ENCODE measurements at regions not wholly inside any gene's neighbourhood (a gene's known extent, or its start where the extent isn't known, plus 50 kb on each side); places are given as distances from the start of the nearest gene placed in this dataset.

- DNase-seq = no peak
Measured at GRCh38 chr15:61524086-61524485, 295.0 kb upstream of the RORA start.

GRCh38 chr15:61522411-61522810, 293.3 kb upstream of the RORA start:
- DNase-seq = no peak

DNA sequence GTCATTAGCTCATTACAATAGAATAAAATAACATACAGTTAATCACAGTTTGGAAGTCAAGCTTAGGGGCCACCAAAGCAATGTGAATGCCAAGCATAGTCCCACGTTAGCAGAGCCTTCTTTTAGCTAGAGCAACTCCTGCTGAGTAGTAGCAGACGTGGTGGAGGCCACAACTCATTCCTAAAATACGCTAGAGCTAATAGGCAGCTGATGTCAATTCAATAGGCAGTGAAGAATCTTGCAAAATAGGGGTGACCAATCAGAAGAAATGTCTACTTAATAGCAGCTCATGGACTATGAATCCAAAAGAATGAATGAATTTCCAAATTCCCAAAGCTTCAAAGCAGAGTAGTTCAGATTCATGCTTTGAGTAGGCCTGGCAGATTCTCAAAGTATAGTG, 292.9 kb upstream of the RORA start:
- DNase-seq = no peak

DNA sequence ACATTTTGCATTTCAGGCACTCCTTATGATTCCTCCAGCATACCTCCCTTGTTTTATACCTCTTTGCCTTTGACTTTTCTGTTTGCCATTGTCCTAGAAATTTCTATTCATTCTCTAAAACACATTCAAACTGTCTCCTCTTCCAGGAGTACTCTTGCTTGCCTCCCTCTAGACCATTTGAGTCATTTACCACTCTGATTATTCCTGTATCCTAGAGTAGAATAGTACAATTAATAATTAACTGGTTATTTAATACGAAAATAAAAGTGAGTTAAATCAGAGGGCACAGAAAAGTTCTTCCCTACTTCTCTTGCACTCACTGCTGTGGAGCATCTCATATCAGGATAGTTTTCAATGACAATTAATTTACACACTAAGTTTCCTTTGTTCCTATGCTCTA, 290.2 kb upstream of the RORA start:
- no peak for DNase-seq

DNA sequence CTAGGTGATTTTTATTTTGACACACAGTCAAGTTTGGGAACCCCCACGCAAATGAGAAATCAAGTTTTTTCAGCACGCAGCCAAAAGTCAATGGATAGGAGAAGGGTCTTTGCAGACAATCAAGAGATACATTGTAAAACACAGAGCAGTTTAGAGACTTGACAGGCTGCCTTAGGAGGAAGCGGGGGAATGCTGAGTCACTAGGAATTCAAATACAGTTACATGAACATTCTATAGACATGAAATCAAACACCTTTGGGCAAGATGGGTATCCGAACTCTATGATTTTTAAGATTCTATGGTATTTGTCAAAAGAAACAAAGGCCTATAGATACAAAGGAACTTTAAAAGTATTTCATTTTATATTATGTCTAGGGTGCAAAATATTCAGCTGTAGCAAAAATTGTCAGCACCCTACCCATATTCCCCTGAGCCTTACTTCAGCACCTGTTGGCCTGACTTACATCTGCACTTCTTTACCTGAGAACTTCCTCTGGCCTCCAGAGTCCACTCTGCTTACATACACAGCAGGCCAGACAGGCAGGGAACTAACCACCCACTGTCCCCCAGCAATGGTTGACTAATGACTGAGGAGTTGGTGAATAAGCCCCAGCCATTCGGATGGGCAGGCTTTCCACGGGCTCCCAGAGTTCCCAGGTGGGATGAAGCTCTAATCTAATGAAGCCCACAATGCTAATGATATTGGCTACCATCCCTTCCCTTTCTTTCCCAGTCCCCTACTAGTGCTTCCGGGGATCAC, 289.3 kb upstream of the RORA start:
- DNase-seq = no peak

GRCh38 chr15:61517776-61518175, 288.7 kb upstream of the RORA start:
- no peak for DNase-seq

- no peak for DNase-seq
Measured at GRCh38 chr15:61517335-61517734, 288.2 kb upstream of the RORA start.

- DNase-seq = no peak
Measured at GRCh38 chr15:61511756-61512155, 282.7 kb upstream of the RORA start.

- DNase-seq = no peak
Measured at GRCh38 chr15:61511089-61511488, 282.0 kb upstream of the RORA start.

- DNase-seq = peak; percentile 12
Measured at GRCh38 chr15:61509327-61509840, 280.3 kb upstream of the RORA start.

GRCh38 chr15:61503383-61503969, 274.4 kb upstream of the RORA start:
- no peak for DNase-seq

- DNase-seq = no peak
Measured at GRCh38 chr15:61501815-61502389, 272.8 kb upstream of the RORA start.

DNA sequence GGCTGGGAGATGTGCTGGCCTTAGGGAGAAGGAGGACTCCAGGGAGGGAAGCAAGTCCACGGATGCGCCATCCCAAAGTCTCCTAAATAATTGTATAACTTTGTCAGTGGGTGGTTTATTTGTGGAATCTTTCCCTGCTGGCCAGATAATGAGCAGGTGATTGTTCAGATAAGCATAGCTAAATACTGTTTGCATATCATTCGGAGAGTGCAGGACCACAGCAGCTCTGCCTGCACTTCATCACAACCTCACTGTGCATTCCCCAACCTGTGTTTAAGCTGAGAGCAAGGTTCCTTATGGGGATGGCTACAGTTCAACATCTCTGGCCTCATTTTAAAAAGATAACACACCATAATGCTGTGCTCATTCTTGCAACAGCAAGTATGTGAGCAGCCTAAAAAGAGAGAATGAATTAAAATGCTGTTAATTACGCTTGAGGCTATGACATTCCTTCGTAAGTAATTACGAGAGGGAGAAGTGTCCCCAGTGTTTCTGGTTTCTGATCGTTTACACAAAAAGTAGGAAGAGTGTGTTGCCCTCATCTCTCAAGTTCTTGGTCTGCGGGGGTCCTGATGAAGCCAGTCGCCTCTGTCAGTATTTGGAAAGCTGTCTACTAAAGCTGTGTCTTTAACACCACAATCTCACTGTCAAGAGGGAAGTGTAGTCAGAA, 272.0 kb upstream of the RORA start:
- DNase-seq = no peak

GRCh38 chr15:61500523-61500922, 271.4 kb upstream of the RORA start:
- no peak for DNase-seq

GRCh38 chr15:61499376-61499775, 270.3 kb upstream of the RORA start:
- DNase-seq = no peak

DNA sequence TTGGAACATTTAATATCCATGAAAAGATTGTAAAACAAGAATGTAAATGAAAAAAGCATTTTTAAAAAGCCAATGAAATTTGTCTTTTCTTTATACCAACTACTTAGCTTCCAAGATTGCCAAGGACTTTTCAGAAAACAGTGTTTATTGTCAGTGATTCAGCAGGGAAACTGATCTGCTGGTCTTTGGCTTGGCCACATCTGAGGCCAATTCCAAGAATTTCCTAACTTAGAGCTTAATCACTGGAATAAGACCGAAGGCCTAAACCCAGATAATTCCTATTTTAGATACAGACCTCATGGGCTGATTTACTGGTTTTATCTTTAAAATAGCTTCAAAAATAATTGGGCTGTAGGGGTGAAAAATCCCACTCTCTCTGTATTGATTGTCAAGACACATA, 260.5 kb upstream of the RORA start:
- no peak for DNase-seq

- no peak for DNase-seq
Measured at GRCh38 chr15:61483599-61483998, 254.5 kb upstream of the RORA start.

GRCh38 chr15:61481886-61482285, 252.8 kb upstream of the RORA start:
- no peak for DNase-seq

DNA sequence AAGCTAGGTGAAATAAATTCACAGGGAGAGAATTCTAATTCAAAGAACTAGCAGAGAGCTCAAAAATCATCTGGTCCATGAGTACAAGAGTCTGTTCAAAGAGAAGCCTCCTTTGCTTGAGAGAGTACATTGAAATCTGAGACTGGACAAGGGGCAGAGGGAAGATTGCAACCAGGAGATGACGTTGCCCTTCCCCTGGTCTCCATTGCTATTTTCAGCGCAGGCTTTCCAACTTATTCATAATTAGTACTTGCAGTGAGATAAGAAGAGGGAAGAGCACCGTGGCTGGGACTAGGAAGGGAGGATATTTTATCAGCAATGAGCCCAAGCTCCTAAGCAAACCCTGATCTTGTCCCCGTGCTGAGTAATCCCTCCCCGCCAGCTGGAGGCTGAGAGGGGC, 251.8 kb upstream of the RORA start:
- DNase-seq = no peak

- no peak for DNase-seq
Measured at GRCh38 chr15:61480295-61480694, 251.2 kb upstream of the RORA start.

GRCh38 chr15:61479613-61480012, 250.5 kb upstream of the RORA start:
- no peak for DNase-seq

DNA sequence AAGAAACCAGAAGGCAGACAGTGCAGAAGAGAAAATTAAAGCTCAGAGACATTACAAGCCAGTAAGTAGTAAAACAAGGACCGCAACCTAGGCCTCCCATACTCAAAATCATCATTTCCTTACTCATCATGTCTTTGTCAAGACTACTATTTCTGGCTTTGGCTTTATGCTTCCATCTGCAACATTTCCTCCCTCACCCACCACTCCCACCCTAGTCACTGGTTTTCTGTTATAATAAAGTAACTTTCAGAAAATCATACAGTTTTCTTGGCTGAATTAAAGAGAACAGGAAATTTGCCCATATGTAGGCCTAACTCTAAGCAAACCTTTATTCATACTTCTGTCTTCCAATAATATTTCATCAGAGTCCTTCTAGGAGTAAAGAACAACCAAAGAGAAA, 247.6 kb upstream of the RORA start:
- no peak for DNase-seq

DNA sequence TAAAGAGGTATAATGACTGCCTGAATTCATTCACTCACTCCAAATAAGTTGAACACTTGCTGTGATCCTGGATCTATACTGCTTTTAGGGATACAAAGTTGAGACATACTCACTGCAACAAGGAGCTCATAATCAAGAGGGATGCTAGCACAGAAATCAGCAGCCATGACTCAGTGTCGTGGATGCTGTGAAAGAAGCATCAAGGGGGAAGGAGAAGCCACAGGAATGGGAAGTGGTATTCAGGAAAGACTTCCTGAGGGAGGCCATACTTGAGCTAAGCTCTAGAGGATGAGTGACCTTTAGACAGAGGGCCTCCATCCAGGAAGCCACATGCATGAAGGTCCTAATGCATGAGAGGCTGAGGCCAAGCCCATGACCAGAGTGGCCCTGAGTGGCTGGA, 245.7 kb upstream of the RORA start:
- DNase-seq = no peak

DNA sequence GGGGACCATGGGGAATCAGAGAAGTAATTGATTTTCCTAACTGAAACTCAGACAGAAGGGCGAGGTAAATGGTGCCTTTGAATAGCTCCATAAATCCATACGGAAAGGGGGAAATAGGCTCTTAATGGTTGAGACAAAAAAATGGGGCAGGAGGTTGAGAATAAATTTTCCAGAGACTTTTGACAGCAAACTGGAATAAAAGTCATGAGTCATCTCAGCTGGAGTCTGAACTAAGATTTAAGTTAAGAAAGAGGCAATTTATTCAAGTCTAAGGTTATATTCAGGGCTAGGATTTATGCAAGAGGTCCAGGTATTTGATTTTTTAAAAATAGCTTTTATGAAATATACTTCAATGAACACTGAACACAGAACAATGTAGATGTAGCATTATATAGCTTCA, 238.7 kb upstream of the RORA start:
- no peak for DNase-seq
